ENCODE measurements at regions not wholly inside any gene's neighbourhood (a gene's known extent, or its start where the extent isn't known, plus 50 kb on each side); places are given as distances from the start of the nearest gene placed in this dataset.

DNA sequence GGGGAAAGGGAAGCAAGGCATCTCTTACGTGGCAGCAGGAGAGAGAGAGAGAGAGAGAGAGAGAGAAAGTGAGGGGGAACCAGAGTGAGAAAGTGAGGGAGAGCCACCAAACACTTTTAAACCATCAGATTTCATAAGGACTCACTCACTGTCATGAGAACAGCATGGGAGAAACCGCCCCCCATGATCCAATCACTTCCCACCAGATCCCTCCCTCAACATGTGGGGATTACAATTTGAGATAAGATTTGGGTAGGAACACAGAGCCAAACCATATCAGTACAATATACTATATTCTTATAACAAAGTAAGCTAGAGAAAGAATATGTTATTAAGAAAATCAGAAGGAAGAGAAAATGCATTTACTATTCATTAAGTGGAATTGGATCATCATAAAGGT is 53.7 kb upstream of the PLXNC1 start:
- no peak for DNase-seq

DNA sequence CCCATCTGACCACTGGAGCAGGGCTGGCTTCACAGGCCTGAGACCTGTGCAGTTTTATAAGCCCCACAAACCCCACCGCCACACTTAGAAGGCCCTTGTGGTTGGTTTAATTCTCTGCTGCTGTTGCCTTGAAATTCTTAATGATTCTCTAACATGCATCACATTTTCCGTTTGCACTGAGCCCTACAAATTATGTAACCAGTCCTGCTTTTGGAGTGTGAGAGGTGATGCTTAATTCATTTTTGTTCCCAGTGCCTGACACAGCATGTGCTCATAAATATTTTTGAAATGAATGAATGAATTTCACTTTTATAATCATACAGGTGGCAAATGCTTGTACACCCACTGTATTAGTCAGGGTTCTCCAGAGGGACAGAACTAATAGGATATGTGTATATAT is 52.8 kb upstream of the PLXNC1 start:
- no peak for DNase-seq

DNA sequence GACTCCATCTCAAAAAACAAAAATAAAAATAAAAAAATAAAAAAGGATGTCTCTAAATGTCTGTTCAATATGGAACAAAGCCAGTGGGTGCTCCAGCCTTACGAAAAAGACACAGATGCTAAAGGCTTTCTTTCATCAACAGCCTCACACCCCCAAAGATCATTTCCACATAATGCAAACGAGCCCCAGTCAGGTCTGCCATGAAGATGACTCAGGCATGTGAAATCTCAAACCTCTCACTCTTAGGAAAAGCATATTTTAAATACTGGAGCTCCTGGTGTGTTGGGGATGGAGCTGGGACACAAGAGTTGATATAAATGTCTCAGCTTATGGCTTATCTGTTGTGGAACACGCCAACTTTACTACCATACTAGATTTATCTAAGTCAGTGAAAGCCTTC is 49.9 kb upstream of the PLXNC1 start:
- DNase-seq, result no peak
